ENCODE measurements at regions not wholly inside any gene's neighbourhood (a gene's known extent, or its start where the extent isn't known, plus 50 kb on each side); places are given as distances from the start of the nearest gene placed in this dataset.
"Not testable (repeated sequence)": the region's sequence is repeated elsewhere in the genome, so short reads cannot be mapped to it uniquely, and the experiment has no call there.

GRCh38 chr4:118410138-118410537, 57.3 kb upstream of the PRSS12 start:
- no peak for DNase-seq (ENCODE audit: low read depth)

GRCh38 chr4:118417325-118417724, 64.5 kb upstream of the PRSS12 start:
- peak; percentile 73 for DNase-seq (ENCODE audit: low read depth)

GRCh38 chr4:118417800-118418199, 65.0 kb upstream of the PRSS12 start:
- DNase-seq (ENCODE audit: low read depth), result not testable (repeated sequence)

GRCh38 chr4:118418396-118418795, 65.6 kb upstream of the PRSS12 start:
- DNase-seq (ENCODE audit: low read depth), result not testable (repeated sequence)

- DNase-seq (ENCODE audit: low read depth), result peak; percentile 34
Observed at GRCh38 chr4:118419626-118420025, 66.8 kb upstream of the PRSS12 start.

GRCh38 chr4:118424062-118424461, 71.3 kb upstream of the PRSS12 start:
- DNase-seq (ENCODE audit: low read depth), result not testable (repeated sequence)

- DNase-seq (ENCODE audit: low read depth), result not testable (repeated sequence)
Observed at GRCh38 chr4:118428881-118429280, 76.1 kb upstream of the PRSS12 start.

GRCh38 chr4:118432359-118432758, 79.6 kb upstream of the PRSS12 start:
- not testable (repeated sequence) for DNase-seq (ENCODE audit: low read depth)

- not testable (repeated sequence) for DNase-seq (ENCODE audit: low read depth)
Observed at GRCh38 chr4:118433612-118434375, 81.0 kb upstream of the PRSS12 start.

- DNase-seq (ENCODE audit: low read depth), result not testable (repeated sequence)
Observed at GRCh38 chr4:118435415-118435814, 82.6 kb upstream of the PRSS12 start.

GRCh38 chr4:118442115-118442837, 89.5 kb upstream of the PRSS12 start:
- not testable (repeated sequence) for DNase-seq (ENCODE audit: low read depth)

- not testable (repeated sequence) for DNase-seq (ENCODE audit: low read depth)
Observed at GRCh38 chr4:118447397-118447796, 94.6 kb upstream of the PRSS12 start.

- peak; percentile 6 for DNase-seq (ENCODE audit: low read depth)
Observed at GRCh38 chr4:118454857-118455256, 102.1 kb upstream of the PRSS12 start.

GRCh38 chr4:118461435-118461834, 108.6 kb upstream of the PRSS12 start:
- DNase-seq (ENCODE audit: low read depth), result not testable (repeated sequence)

- DNase-seq (ENCODE audit: low read depth), result peak; percentile 56
Observed at GRCh38 chr4:118465831-118466230, 113.0 kb upstream of the PRSS12 start.

GRCh38 chr4:118474001-118474626, 121.3 kb upstream of the PRSS12 start:
- DNase-seq (ENCODE audit: low read depth), result peak; percentile 52

- DNase-seq (ENCODE audit: low read depth), result peak; percentile 4
Observed at GRCh38 chr4:118474771-118475170, 122.0 kb upstream of the PRSS12 start.

- not testable (repeated sequence) for DNase-seq (ENCODE audit: low read depth)
Observed at GRCh38 chr4:118475901-118476300, 123.1 kb upstream of the PRSS12 start.

- DNase-seq (ENCODE audit: low read depth), result not testable (repeated sequence)
Observed at GRCh38 chr4:118477826-118478225, 125.0 kb upstream of the PRSS12 start.

- DNase-seq (ENCODE audit: low read depth), result not testable (repeated sequence)
Observed at GRCh38 chr4:118485801-118486314, 133.1 kb upstream of the PRSS12 start.

GRCh38 chr4:118492963-118493362, 140.2 kb upstream of the PRSS12 start:
- DNase-seq (ENCODE audit: low read depth), result not testable (repeated sequence)

GRCh38 chr4:118494437-118494836, 141.6 kb upstream of the PRSS12 start:
- not testable (repeated sequence) for DNase-seq (ENCODE audit: low read depth)

Measured in GM04503 (cell line).